ENCODE measurements at regions not wholly inside any gene's neighbourhood (a gene's known extent, or its start where the extent isn't known, plus 50 kb on each side); places are given as distances from the start of the nearest gene placed in this dataset.
"Not testable (repeated sequence)": the region's sequence is repeated elsewhere in the genome, so short reads cannot be mapped to it uniquely, and the experiment has no call there.

DNA sequence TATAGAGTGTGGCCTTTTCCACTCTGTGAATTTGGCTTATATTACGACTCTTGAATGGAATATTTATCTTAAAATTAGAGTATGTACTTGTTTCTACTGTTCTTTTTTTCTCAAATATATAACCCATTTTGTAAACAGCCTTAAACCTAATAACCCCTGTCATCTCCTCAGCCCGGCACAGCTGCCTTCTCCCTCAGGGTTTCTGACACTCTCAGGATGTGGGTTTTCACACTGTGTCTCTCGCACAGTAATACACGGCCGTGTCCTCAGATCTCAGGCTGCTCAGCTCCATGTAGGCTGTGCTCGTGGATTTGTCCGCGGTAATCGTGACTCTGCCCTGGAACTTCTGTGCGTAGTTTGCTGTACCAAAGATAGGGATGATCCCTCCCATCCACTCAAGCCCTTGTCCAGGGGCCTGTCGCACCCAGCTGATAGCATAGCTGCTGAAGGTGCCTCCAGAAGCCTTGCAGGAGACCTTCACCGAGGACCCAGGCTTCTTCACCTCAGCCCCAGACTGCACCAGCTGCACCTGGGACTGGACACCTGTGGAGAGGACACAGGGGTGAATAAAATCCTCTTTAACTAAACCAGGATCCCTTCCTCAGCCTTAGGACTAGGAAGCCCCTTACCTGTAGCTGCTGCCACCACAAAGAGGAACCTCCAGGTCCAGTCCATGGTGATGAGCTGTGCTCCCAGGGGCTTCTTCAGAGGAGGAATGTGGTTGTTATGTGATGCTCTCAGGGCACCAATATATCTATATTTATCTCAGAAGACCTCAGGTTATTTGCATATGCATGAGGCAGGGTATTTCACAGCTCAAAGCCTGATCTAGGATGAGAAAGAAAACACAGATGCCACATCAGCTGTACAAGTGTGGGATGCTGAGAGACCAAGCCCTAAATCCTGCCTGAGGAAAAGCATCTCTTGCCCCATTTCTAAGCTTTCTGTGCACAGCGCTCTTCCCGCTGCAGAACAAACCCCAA, 1188.4 kb downstream of the TMEM121 start:
- peak; percentile 60 for ATAC-seq (ENCODE audit: low read depth)
- POLR2A ChIA-PET; DNase-seq; H3K27ac Mint-ChIP-seq; H3K4me3 Mint-ChIP-seq; H3K27me3 Mint-ChIP-seq; H3K9me3 Mint-ChIP-seq; intact Hi-C loops (cut with micrococcal nuclease); H3K36me3 Mint-ChIP-seq (ENCODE audit: low read depth): not testable (repeated sequence)
- CTCF ChIA-PET: interaction anchor here (1.7 kb wide), 1 partner anchor 46 kb away, joined by 5 read pairs; no protein-coding TSS in a partner anchor
- peaks cover 17% of the 10 kb centered on the region for H3K4me1 Mint-ChIP-seq

GRCh38 chr14:106717544-106717943, 1191.2 kb downstream of the TMEM121 start:
- H3K4me3 Mint-ChIP-seq: not testable (repeated sequence)

GRCh38 chr14:106719880-106720279, 1193.5 kb downstream of the TMEM121 start:
- CTCF ChIA-PET: interaction anchor here (1.0 to 1.8 kb wide), 5 partner anchors 21 to 102 kb away, joined by 4 to 12 read pairs (median 4); no protein-coding TSS in a partner anchor
- intact Hi-C loops (cut with micrococcal nuclease); H3K4me3 Mint-ChIP-seq; H3K36me3 Mint-ChIP-seq (ENCODE audit: low read depth); H3K27me3 Mint-ChIP-seq; H3K4me1 Mint-ChIP-seq; DNase-seq; H3K27ac Mint-ChIP-seq; H3K9me3 Mint-ChIP-seq; ATAC-seq (ENCODE audit: low read depth); POLR2A ChIA-PET: not testable (repeated sequence)

More at GRCh38 chr14:106717544-106717943, 1191.2 kb downstream of the TMEM121 start:
- POLR2A ChIA-PET; H3K36me3 Mint-ChIP-seq (ENCODE audit: low read depth); H3K9me3 Mint-ChIP-seq; CTCF ChIA-PET; intact Hi-C loops (cut with micrococcal nuclease); H3K27ac Mint-ChIP-seq; H3K27me3 Mint-ChIP-seq; DNase-seq: not testable (repeated sequence)
- peaks cover 17% of the 10 kb centered on the region for H3K4me1 Mint-ChIP-seq
- ATAC-seq (ENCODE audit: low read depth): peak; percentile 77

GRCh38 chr14:106721926-106722325, 1195.5 kb downstream of the TMEM121 start:
- H3K4me1 Mint-ChIP-seq; ATAC-seq (ENCODE audit: low read depth); H3K27me3 Mint-ChIP-seq; H3K9me3 Mint-ChIP-seq; CTCF ChIA-PET; H3K36me3 Mint-ChIP-seq (ENCODE audit: low read depth); H3K4me3 Mint-ChIP-seq; H3K27ac Mint-ChIP-seq; intact Hi-C loops (cut with micrococcal nuclease); DNase-seq; POLR2A ChIA-PET: not testable (repeated sequence)

GRCh38 chr14:106722813-106723687, 1196.7 kb downstream of the TMEM121 start:
- H3K36me3 Mint-ChIP-seq (ENCODE audit: low read depth); H3K27me3 Mint-ChIP-seq; ATAC-seq (ENCODE audit: low read depth); DNase-seq; H3K4me1 Mint-ChIP-seq; CTCF ChIA-PET; H3K4me3 Mint-ChIP-seq; H3K9me3 Mint-ChIP-seq; intact Hi-C loops (cut with micrococcal nuclease); H3K27ac Mint-ChIP-seq; POLR2A ChIA-PET: not testable (repeated sequence)

GRCh38 chr14:106727962-106728361, 1201.6 kb downstream of the TMEM121 start:
- H3K36me3 Mint-ChIP-seq (ENCODE audit: low read depth); ATAC-seq (ENCODE audit: low read depth); DNase-seq; CTCF ChIA-PET; H3K4me3 Mint-ChIP-seq; POLR2A ChIA-PET; H3K27me3 Mint-ChIP-seq; H3K4me1 Mint-ChIP-seq; intact Hi-C loops (cut with micrococcal nuclease); H3K9me3 Mint-ChIP-seq; H3K27ac Mint-ChIP-seq: not testable (repeated sequence)

DNA sequence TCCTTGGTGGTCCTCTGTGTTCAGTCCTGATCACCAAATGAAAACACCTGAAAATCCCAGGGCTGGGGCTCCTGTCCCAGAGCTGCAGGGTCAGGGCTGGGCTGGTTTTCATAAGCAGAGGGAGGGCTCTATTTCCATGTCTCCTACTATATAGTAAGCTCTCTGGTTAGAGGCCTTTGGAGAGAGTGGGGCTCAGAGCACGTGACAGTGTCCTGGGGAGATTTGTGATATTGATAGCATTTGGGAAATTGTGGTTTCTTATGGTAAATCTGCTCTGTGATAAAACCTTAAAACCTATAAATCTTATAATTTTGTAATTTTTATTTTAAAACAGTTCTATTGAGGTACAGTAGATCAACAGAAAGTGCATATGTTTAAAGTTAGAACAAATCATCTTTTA, 1202.2 kb downstream of the TMEM121 start:
- TF ChIP-seq, protein P1, sequence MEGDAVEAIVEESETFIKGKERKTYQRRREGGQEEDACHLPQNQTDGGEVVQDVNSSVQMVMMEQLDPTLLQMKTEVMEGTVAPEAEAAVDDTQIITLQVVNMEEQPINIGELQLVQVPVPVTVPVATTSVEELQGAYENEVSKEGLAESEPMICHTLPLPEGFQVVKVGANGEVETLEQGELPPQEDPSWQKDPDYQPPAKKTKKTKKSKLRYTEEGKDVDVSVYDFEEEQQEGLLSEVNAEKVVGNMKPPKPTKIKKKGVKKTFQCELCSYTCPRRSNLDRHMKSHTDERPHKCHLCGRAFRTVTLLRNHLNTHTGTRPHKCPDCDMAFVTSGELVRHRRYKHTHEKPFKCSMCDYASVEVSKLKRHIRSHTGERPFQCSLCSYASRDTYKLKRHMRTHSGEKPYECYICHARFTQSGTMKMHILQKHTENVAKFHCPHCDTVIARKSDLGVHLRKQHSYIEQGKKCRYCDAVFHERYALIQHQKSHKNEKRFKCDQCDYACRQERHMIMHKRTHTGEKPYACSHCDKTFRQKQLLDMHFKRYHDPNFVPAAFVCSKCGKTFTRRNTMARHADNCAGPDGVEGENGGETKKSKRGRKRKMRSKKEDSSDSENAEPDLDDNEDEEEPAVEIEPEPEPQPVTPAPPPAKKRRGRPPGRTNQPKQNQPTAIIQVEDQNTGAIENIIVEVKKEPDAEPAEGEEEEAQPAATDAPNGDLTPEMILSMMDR (IDR thresholded peaks at IDR 0.05): no peak
- ATAC-seq (ENCODE audit: low read depth) (no peak), DNase-seq (no peak)
- H3K36me3 Mint-ChIP-seq (ENCODE audit: low read depth): no peaks in the 10 kb centered on the region
- CTCF ChIA-PET: no interaction called here
- POLR2A ChIA-PET: no interaction called here
- no peaks in the 10 kb centered on the region for H3K9me3 Mint-ChIP-seq
- H3K4me1 Mint-ChIP-seq: no peaks in the 10 kb centered on the region
- no peaks in the 10 kb centered on the region for H3K27me3 Mint-ChIP-seq
- H3K27ac Mint-ChIP-seq: no peak overlapping the region
- H3K4me3 Mint-ChIP-seq: no peak overlapping the region
- intact Hi-C loops (cut with micrococcal nuclease): no loop called here
